K562 (cell line): ENCODE measurements at regions not wholly inside any gene's neighbourhood (a gene's known extent, or its start where the extent isn't known, plus 50 kb on each side); places are given as distances from the start of the nearest gene placed in this dataset.

Source experiments
- ATF3 ChIP-seq, 2 experiments: fragments of 450-650 bp in 1 of 2; sonication (generic) in 1 of 2; formaldehyde crosslinking in 1 of 2; IDR thresholded peaks in 1 of 2; conservative IDR thresholded peaks in 1 of 2; 2 replicates each; pipeline versions ENCODE4 v1.6.1 to v1.8.1; 2016 to 2023; ENCODE audit warnings: mild to moderate bottlenecking in 2 of 2, moderate library complexity in 2 of 2, inconsistent platforms in 1 of 2, missing genetic modification reagents in 1 of 2
- CBX8 ChIP-seq: fragments of 200-600 bp; sonication (generic); IDR thresholded peaks from 2 replicates; pipeline ENCODE4 v1.6.1; 2012; ENCODE audit warnings: borderline replicate concordance, mixed run types, low read depth, mild to moderate bottlenecking, moderate library complexity, mixed read lengths, low read length, control low read depth, inconsistent platforms; ENCODE audit not compliant: poor library complexity, severe bottlenecking; ENCODE audit errors: extremely low read depth
- FOXJ3 ChIP-seq: sonication (generic); formaldehyde crosslinking; IDR thresholded peaks from 2 replicates; pipeline ENCODE4 v1.4.0; 2020; ENCODE audit warnings: mild to moderate bottlenecking, missing genetic modification reagents
- REST ChIP-seq, 2 experiments: fragments of 450-650 bp; formaldehyde crosslinking in 1 of 2; IDR thresholded peaks; 2 replicates each; pipeline versions ENCODE4 v1.4.0 to v1.6.1; 2014 to 2020; ENCODE audit warnings: mild to moderate bottlenecking in 2 of 2, borderline replicate concordance in 1 of 2, low read depth in 1 of 2
- SIN3A ChIP-seq, 2 experiments: fragments of 150-350 bp in 1 of 2; IDR thresholded peaks; 2 replicates each; pipeline ENCODE4 v1.6.1; 2011 to 2016; ENCODE audit warnings: borderline replicate concordance in 2 of 2, low read depth in 2 of 2, low read length in 2 of 2, mild to moderate bottlenecking in 2 of 2, moderate library complexity in 2 of 2; ENCODE audit not compliant: control insufficient read depth in 1 of 2
- SPI1 ChIP-seq: IDR thresholded peaks from 2 replicates; pipeline ENCODE4 v1.6.1; 2011; ENCODE audit warnings: low read depth, low read length, control low read depth, borderline replicate concordance
- TBP ChIP-seq: optimal IDR thresholded peaks from 2 replicates; pipeline ENCODE3; 2011; ENCODE audit warnings: low read depth, low read length, improper control_type of control experiment
- TEAD1 ChIP-seq, 2 experiments: fragments of 450-650 bp in 1 of 2; sonication (generic) in 1 of 2; formaldehyde crosslinking; IDR thresholded peaks; 2 replicates each; pipeline versions ENCODE4 v1.4.0 to v1.8.0; 2020 to 2022; ENCODE audit warnings: mild to moderate bottlenecking in 2 of 2, missing genetic modification reagents in 1 of 2
- ZC3H11A ChIP-seq: IDR thresholded peaks from 2 replicates; pipeline ENCODE4 v1.6.1; 2012; ENCODE audit warnings: low read depth, low read length, improper control_type of control experiment
- ZNF274 ChIP-seq: IDR thresholded peaks from 2 replicates; pipeline ENCODE4 v1.6.1; 2011; ENCODE audit warnings: low read depth, mild to moderate bottlenecking, low read length, moderate library complexity, borderline replicate concordance
- ZNF778 ChIP-seq: fragments of 450-650 bp; formaldehyde crosslinking; IDR thresholded peaks from 2 replicates; pipeline ENCODE4 v1.4.0; 2020; ENCODE audit warnings: mild to moderate bottlenecking, moderate library complexity
- ZNF780A ChIP-seq: fragments of 250-450 bp; sonication (Bioruptor Pico); IDR thresholded peaks from 2 replicates; pipeline ENCODE4 v1.5.0; 2021; ENCODE audit warnings: mild to moderate bottlenecking

GRCh38 chr14:43480976-43481375 is 1026.1 kb downstream of the FSCB start:
- no peak for TF ChIP-seq ZC3H11A
- no peak for TF ChIP-seq SIN3A (IDR thresholded peaks at IDR 0.05; ENCODE audit: borderline replicate concordance in 2 of 2, control insufficient read depth in 1 of 2, low read depth in 2 of 2, low read length in 2 of 2)
- no peak for TF ChIP-seq TBP
- no peak for TF ChIP-seq ZNF778 (CRISPR knock-in tag)
- no peak for TF ChIP-seq REST (IDR thresholded peaks at IDR 0.05; ENCODE audit: borderline replicate concordance)
- no peak for TF ChIP-seq REST (CRISPR knock-in tag; IDR thresholded peaks at IDR 0.05; ENCODE audit: low read depth)
- TF ChIP-seq FOXJ3 (CRISPR knock-in tag), result no peak
- TF ChIP-seq ZNF274, result no peak
- TF ChIP-seq SPI1, result no peak
- no peak for TF ChIP-seq TEAD1 (CRISPR knock-in tag; IDR thresholded peaks at IDR 0.05)
- no peak for TF ChIP-seq ZNF780A (CRISPR knock-in tag)
- no peak for TF ChIP-seq CBX8
- TF ChIP-seq ATF3 (IDR thresholded peaks at IDR 0.05), result no peak
- no peak for TF ChIP-seq ATF3 (CRISPR knock-in tag; conservative IDR thresholded peaks at IDR 0.05)
